OCI-LY1 (cell line): ENCODE measurements at regions not wholly inside any gene's neighbourhood (a gene's known extent, or its start where the extent isn't known, plus 50 kb on each side); places are given as distances from the start of the nearest gene placed in this dataset.

Source experiments
- H2AFZ ChIP-seq: fragments of 200-600 bp; sonication (generic), shearing (Covaris generic); 2 replicates; pipeline ENCODE4 v1.6.0; 2014; ENCODE audit warnings: antibody characterized with exemption, mild to moderate bottlenecking, low read length
- H3F3A ChIP-seq: fragments of 200-600 bp; sonication (generic), shearing (Covaris generic); 2 replicates; pipeline ENCODE4 v1.6.0; 2014; ENCODE audit warnings: mild to moderate bottlenecking, antibody characterized with exemption, low read length, moderate library complexity; ENCODE audit not compliant: insufficient read depth
- H3K27ac ChIP-seq: fragments of 200-600 bp; sonication (generic); 2 replicates; pipeline ENCODE4 v1.5.1; 2014; ENCODE audit warnings: low read length, mixed run types, mild to moderate bottlenecking, low read depth; ENCODE audit not compliant: poor library complexity, severe bottlenecking
- H3K27me3 ChIP-seq: fragments of 200-600 bp; sonication (generic); 2 replicates; pipeline ENCODE4 v1.6.0; 2014; ENCODE audit warnings: antibody characterized with exemption, mild to moderate bottlenecking, low read length, moderate library complexity; ENCODE audit not compliant: insufficient read depth
- H3K36me3 ChIP-seq: fragments of 200-600 bp; sonication (generic); 2 replicates; pipeline ENCODE4 v1.6.1; 2014; ENCODE audit warnings: mild to moderate bottlenecking, antibody characterized with exemption, low read length, moderate library complexity, mixed read lengths; ENCODE audit not compliant: insufficient read depth
- H3K4me1 ChIP-seq: fragments of 200-600 bp; sonication (generic); 2 replicates; pipeline ENCODE4 v1.5.1; 2014; ENCODE audit warnings: mild to moderate bottlenecking, low read length, moderate library complexity; ENCODE audit not compliant: insufficient read depth, severe bottlenecking
- H3K4me2 ChIP-seq: fragments of 200-600 bp; sonication (generic), shearing (Covaris generic); 2 replicates; pipeline ENCODE4 v1.6.1; 2014; ENCODE audit warnings: low read length
- H3K4me3 ChIP-seq: fragments of 200-600 bp; sonication (generic); 2 replicates; pipeline ENCODE4 v1.5.1; 2014; ENCODE audit warnings: low read length, low read depth, mild to moderate bottlenecking, mixed read lengths; ENCODE audit not compliant: poor library complexity, severe bottlenecking
- H3K79me2 ChIP-seq: fragments of 200-600 bp; shearing (Covaris generic); 2 replicates; pipeline ENCODE4 v1.6.1; 2016; ENCODE audit warnings: mixed run types, low read length, mixed read lengths; ENCODE audit not compliant: insufficient read depth
- H3K9ac ChIP-seq: fragments of 200-600 bp; sonication (generic), shearing (Covaris generic); 2 replicates; pipeline ENCODE4 v1.6.1; 2014; ENCODE audit warnings: mild to moderate bottlenecking, low read length, mixed read lengths
- H3K9me2 ChIP-seq: fragments of 200-600 bp; sonication (generic), shearing (Covaris generic); 2 replicates; pipeline ENCODE4 v1.6.1; 2014; ENCODE audit warnings: low read depth, mild to moderate bottlenecking, low read length, mixed read lengths
- H3K9me3 ChIP-seq: fragments of 200-600 bp; shearing (Covaris generic); 2 replicates; pipeline ENCODE4 v1.6.1; 2014; ENCODE audit warnings: low read length, mixed read lengths
- H4K20me1 ChIP-seq: fragments of 200-600 bp; sonication (generic), shearing (Covaris generic); 2 replicates; pipeline ENCODE4 v1.6.0; 2016; ENCODE audit warnings: mild to moderate bottlenecking, low read length; ENCODE audit not compliant: insufficient read depth
- CTCF ChIP-seq: fragments of 200-600 bp; sonication (generic), shearing (Covaris generic); IDR thresholded peaks from 2 replicates; pipeline ENCODE4 v1.5.1; 2017; ENCODE audit warnings: mild to moderate bottlenecking, antibody characterized with exemption, low read length, moderate library complexity, mixed read lengths
- EZH2 ChIP-seq: fragments of 200-600 bp; sonication (generic), shearing (Covaris generic); IDR thresholded peaks from 2 replicates; pipeline ENCODE4 v1.8.0; 2017; ENCODE audit warnings: borderline replicate concordance, mixed run types, mild to moderate bottlenecking, antibody characterized with exemption, low read length, moderate library complexity, mixed read lengths

GRCh38 chr12:22990501-22990900, 365.5 kb downstream of the ETNK1 start:
- Histone ChIP-seq H3K9ac (no peak overlapping the region), H4K20me1 (no peaks in the 10 kb centered on the region), H3K4me3 (no peak overlapping the region), H3K27me3 (no peaks in the 10 kb centered on the region), H3K9me3 (no peaks in the 10 kb centered on the region), H2AFZ (no peak overlapping the region), H3K36me3 (no peaks in the 10 kb centered on the region), H3F3A (no peaks in the 10 kb centered on the region), H3K4me1 (no peaks in the 10 kb centered on the region), H3K79me2 (no peaks in the 10 kb centered on the region), H3K9me2 (no peaks in the 10 kb centered on the region), H3K4me2 (no peak overlapping the region), H3K27ac (no peak overlapping the region)
- TF ChIP-seq EZH2 = no peak
- no peak for TF ChIP-seq CTCF

- Histone ChIP-seq H3K27ac (no peak overlapping the region), H3K4me2 (no peak overlapping the region), H3K9ac (no peak overlapping the region), H2AFZ (no peak overlapping the region), H4K20me1 (no peaks in the 10 kb centered on the region), H3F3A (no peaks in the 10 kb centered on the region), H3K9me2 (no peaks in the 10 kb centered on the region), H3K27me3 (no peaks in the 10 kb centered on the region), H3K4me1 (no peaks in the 10 kb centered on the region), H3K36me3 (no peaks in the 10 kb centered on the region), H3K9me3 (no peaks in the 10 kb centered on the region), H3K4me3 (no peak overlapping the region), H3K79me2 (no peaks in the 10 kb centered on the region)
- no peak for TF ChIP-seq EZH2
- TF ChIP-seq CTCF = no peak
Measured at GRCh38 chr12:22991250-22991844, 366.4 kb downstream of the ETNK1 start.

GRCh38 chr12:22993609-22994315, 368.8 kb downstream of the ETNK1 start:
- no peaks in the 10 kb centered on the region for H3K9me2 ChIP-seq
- H3K27ac ChIP-seq = no peak overlapping the region
- H3K9ac ChIP-seq = no peak overlapping the region
- no peaks in the 10 kb centered on the region for H3K27me3 ChIP-seq
- no peak overlapping the region for H3K4me3 ChIP-seq
- no peak for TF ChIP-seq EZH2
- no peak for TF ChIP-seq CTCF
- no peak overlapping the region for H2AFZ ChIP-seq
- H3K9me3 ChIP-seq = no peaks in the 10 kb centered on the region
- no peaks in the 10 kb centered on the region for H3F3A ChIP-seq
- H3K4me1 ChIP-seq = no peaks in the 10 kb centered on the region
- H3K79me2 ChIP-seq = no peaks in the 10 kb centered on the region
- H3K36me3 ChIP-seq = no peaks in the 10 kb centered on the region
- H4K20me1 ChIP-seq = no peaks in the 10 kb centered on the region
- H3K4me2 ChIP-seq = no peak overlapping the region
